Panc1 (cell line): ENCODE measurements at regions not wholly inside any gene's neighbourhood (a gene's known extent, or its start where the extent isn't known, plus 50 kb on each side); places are given as distances from the start of the nearest gene placed in this dataset.

Experiments used
- POLR2AphosphoS5 ChIP-seq: IDR thresholded peaks from 2 replicates; pipeline ENCODE4 v1.6.1; 2012; ENCODE audit warnings: mild to moderate bottlenecking, low read depth, low read length, moderate library complexity
- TCF7L2 ChIP-seq: IDR thresholded peaks from 2 replicates; pipeline ENCODE4 v1.6.1; 2011; ENCODE audit warnings: mild to moderate bottlenecking, low read depth, low read length, inconsistent platforms
- TF ChIP-seq, protein P1 (sequence below): fragments of 450-650 bp; IDR thresholded peaks from 2 replicates; pipeline ENCODE4 v1.5.1; 2017; ENCODE audit warnings: mild to moderate bottlenecking
- TF ChIP-seq, protein P2 (sequence below), 2 experiments: IDR thresholded peaks; 2 replicates each; pipeline ENCODE4 v1.6.1; 2011 to 2012; ENCODE audit warnings: low read depth in 2 of 2, control low read depth in 1 of 2, low read length in 1 of 2, mild to moderate bottlenecking in 1 of 2, moderate library complexity in 1 of 2; ENCODE audit not compliant: insufficient read depth in 1 of 2

DNA sequence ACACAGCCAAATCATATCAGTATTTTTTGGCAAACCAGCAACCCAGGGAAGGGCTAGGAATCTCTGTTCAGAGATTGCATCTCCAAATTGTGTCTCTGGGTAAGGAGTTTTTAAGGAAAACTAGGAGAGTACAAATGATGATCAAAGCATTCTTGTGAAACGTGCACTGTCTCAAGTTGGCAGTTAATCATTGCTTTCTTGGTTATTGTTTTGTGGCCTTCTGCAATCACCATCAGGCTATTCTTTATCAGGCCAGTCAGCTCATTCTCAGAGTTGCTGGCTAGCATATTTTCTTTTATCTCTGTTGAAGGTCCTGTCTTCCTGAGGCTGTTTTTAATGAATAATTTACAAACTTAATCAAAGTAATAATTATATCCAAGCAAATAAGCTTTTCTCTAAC is 129.1 kb upstream of the CCDC179 start:
- TF ChIP-seq, protein P1, sequence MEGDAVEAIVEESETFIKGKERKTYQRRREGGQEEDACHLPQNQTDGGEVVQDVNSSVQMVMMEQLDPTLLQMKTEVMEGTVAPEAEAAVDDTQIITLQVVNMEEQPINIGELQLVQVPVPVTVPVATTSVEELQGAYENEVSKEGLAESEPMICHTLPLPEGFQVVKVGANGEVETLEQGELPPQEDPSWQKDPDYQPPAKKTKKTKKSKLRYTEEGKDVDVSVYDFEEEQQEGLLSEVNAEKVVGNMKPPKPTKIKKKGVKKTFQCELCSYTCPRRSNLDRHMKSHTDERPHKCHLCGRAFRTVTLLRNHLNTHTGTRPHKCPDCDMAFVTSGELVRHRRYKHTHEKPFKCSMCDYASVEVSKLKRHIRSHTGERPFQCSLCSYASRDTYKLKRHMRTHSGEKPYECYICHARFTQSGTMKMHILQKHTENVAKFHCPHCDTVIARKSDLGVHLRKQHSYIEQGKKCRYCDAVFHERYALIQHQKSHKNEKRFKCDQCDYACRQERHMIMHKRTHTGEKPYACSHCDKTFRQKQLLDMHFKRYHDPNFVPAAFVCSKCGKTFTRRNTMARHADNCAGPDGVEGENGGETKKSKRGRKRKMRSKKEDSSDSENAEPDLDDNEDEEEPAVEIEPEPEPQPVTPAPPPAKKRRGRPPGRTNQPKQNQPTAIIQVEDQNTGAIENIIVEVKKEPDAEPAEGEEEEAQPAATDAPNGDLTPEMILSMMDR = no peak
- TF ChIP-seq POLR2AphosphoS5 = no peak
- TF ChIP-seq, protein P2, sequence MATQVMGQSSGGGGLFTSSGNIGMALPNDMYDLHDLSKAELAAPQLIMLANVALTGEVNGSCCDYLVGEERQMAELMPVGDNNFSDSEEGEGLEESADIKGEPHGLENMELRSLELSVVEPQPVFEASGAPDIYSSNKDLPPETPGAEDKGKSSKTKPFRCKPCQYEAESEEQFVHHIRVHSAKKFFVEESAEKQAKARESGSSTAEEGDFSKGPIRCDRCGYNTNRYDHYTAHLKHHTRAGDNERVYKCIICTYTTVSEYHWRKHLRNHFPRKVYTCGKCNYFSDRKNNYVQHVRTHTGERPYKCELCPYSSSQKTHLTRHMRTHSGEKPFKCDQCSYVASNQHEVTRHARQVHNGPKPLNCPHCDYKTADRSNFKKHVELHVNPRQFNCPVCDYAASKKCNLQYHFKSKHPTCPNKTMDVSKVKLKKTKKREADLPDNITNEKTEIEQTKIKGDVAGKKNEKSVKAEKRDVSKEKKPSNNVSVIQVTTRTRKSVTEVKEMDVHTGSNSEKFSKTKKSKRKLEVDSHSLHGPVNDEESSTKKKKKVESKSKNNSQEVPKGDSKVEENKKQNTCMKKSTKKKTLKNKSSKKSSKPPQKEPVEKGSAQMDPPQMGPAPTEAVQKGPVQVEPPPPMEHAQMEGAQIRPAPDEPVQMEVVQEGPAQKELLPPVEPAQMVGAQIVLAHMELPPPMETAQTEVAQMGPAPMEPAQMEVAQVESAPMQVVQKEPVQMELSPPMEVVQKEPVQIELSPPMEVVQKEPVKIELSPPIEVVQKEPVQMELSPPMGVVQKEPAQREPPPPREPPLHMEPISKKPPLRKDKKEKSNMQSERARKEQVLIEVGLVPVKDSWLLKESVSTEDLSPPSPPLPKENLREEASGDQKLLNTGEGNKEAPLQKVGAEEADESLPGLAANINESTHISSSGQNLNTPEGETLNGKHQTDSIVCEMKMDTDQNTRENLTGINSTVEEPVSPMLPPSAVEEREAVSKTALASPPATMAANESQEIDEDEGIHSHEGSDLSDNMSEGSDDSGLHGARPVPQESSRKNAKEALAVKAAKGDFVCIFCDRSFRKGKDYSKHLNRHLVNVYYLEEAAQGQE (IDR thresholded peaks at IDR 0.05; ENCODE audit: insufficient read depth in 1 of 2, low read depth in 2 of 2, low read length in 1 of 2) = no peak
- TF ChIP-seq TCF7L2 = no peak
